Skeletal muscle tissue (tissue), 3 donors: ENCODE measurements at regions not wholly inside any gene's neighbourhood (a gene's known extent, or its start where the extent isn't known, plus 50 kb on each side); places are given as distances from the start of the nearest gene placed in this dataset.

Experiments
- H3K27ac ChIP-seq: one replicate; pipeline ENCODE4 v1.7.0; 2013; ENCODE audit warnings: mild to moderate bottlenecking, low read depth, low read length, inconsistent platforms
- H3K27me3 ChIP-seq, 3 donors: one replicate each; pipeline ENCODE4 v1.7.0; 2013; ENCODE audit warnings: low read length in 3 of 3; ENCODE audit not compliant: control insufficient read depth in 3 of 3, insufficient read depth in 3 of 3
- H3K36me3 ChIP-seq, 3 donors: one replicate each; pipeline ENCODE4 v1.7.0; 2013; ENCODE audit warnings: low read length in 3 of 3; ENCODE audit not compliant: control insufficient read depth in 3 of 3, insufficient read depth in 3 of 3
- H3K4me1 ChIP-seq, 3 donors: one replicate each; pipeline ENCODE4 v1.7.0; 2013; ENCODE audit warnings: low read length in 3 of 3, mild to moderate bottlenecking in 3 of 3; ENCODE audit not compliant: control insufficient read depth in 3 of 3, insufficient read depth in 3 of 3
- H3K4me3 ChIP-seq, 3 donors: one replicate each; pipeline ENCODE4 v1.7.0; 2013; ENCODE audit warnings: low read length in 3 of 3
- H3K9ac ChIP-seq, 3 donors: one replicate each; pipeline ENCODE4 v1.7.0; 2013; ENCODE audit warnings: low read length in 3 of 3, mild to moderate bottlenecking in 3 of 3, moderate library complexity in 2 of 3, low read depth in 1 of 3
- H3K9me3 ChIP-seq, 3 donors: one replicate each; pipeline ENCODE4 v1.7.0; 2013; ENCODE audit warnings: low read length in 3 of 3; ENCODE audit not compliant: control insufficient read depth in 3 of 3
- donor health status: Osteomylitis.

DNA sequence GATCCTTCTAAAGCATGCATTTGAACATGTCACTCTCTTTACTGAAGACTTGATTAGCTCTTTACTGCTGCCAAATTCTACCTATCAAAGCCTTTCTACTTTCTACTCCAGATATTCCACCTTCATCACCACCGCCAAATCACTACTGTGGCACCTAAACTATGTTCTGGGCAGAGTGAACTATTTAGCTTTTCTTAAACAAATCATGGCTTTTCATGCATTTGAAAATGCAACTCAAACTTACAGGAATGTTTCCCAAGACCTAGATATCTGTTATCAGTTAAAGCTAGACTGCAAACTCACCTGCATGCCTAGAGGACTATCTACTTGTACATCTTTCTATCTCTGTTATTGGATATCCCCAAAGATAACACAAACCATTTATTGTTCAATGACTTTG, 109.3 kb downstream of the MAFB start:
- Histone ChIP-seq H3K4me3 (no peak overlapping the region), H3K9ac (no peak overlapping the region), H3K36me3 (no peaks in the 10 kb centered on the region), H3K4me1 (peaks cover 5 to 7% (median 5%) of the 10 kb centered on the region in 3 donors), H3K27ac (no peak overlapping the region), H3K9me3 (no peaks in the 10 kb centered on the region), H3K27me3 (no peaks in the 10 kb centered on the region)

DNA sequence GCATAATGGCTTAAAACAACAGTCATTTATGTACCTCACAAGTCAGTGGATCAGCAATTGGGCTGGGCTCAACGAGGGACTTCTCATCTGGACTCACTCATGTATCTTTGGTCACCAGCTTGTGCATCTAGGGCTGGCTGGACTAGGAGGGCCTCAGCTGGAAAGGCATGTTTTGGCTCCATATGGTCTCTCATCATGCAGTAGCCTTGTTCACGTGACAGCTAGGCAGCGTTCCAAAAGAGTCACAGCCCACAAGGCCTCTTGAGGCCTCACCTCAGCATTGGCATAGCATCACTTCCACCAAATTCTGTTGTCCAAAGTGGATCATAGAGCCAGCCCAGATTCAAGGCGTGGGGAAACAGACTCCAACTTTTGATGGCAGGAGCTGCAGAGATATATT, 110.1 kb downstream of the MAFB start:
- H3K4me3 ChIP-seq = no peak overlapping the region
- H3K27me3 ChIP-seq = no peaks in the 10 kb centered on the region
- H3K36me3 ChIP-seq = no peaks in the 10 kb centered on the region
- peaks cover 0 to 1% (median 0%) of the 10 kb centered on the region in 3 donors for H3K4me1 ChIP-seq
- no peak overlapping the region for H3K9ac ChIP-seq
- no peak overlapping the region for H3K27ac ChIP-seq
- no peaks in the 10 kb centered on the region for H3K9me3 ChIP-seq

DNA sequence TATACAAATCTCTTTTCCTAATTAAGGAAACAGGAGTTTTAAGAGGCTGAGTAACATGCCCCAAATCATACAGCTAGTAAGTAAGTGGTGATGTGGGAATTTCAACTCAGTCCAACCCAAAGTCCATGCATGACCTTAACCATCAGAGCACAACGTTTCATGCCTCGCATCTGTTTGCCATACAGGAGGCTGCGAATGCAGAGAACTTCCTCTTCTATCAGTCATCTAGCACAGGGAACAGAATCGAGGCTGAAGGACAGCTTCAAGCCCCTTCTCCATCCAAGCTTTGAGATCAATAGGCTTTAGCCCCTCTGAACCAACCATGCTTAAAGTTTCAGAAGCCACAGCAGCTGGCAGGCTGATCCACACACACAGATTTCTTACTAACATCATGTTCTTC, 113.2 kb downstream of the MAFB start:
- no peaks in the 10 kb centered on the region for H3K9me3 ChIP-seq
- H3K36me3 ChIP-seq = no peaks in the 10 kb centered on the region
- no peak overlapping the region for H3K27ac ChIP-seq
- H3K4me3 ChIP-seq = no peak overlapping the region
- H3K27me3 ChIP-seq = no peaks in the 10 kb centered on the region
- H3K4me1 ChIP-seq = no peaks in the 10 kb centered on the region
- no peak overlapping the region for H3K9ac ChIP-seq

DNA sequence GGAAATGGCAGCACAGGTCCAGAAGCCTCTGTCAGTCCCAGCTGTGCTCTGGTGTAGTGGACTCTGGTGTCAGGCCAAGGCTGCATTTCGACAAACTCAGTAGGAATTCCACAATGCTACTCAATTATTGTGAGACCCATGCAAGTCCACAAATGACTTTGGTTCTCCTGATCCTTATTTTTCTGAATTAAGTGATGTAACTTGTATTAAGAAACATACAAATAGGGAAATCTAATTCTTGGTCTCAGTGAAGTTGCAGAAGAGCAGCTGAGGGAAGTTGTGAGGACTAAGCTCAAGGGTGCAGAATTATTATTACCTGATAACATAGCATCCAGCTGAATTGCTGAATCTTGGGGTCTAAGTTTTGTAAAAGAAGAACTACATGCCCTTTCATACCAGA, 116.8 kb downstream of the MAFB start:
- no peaks in the 10 kb centered on the region for H3K27me3 ChIP-seq
- H3K9ac ChIP-seq = no peak overlapping the region
- no peaks in the 10 kb centered on the region for H3K4me1 ChIP-seq
- H3K4me3 ChIP-seq = no peak overlapping the region
- H3K36me3 ChIP-seq = no peaks in the 10 kb centered on the region
- H3K27ac ChIP-seq = no peak overlapping the region
- H3K9me3 ChIP-seq = no peaks in the 10 kb centered on the region

DNA sequence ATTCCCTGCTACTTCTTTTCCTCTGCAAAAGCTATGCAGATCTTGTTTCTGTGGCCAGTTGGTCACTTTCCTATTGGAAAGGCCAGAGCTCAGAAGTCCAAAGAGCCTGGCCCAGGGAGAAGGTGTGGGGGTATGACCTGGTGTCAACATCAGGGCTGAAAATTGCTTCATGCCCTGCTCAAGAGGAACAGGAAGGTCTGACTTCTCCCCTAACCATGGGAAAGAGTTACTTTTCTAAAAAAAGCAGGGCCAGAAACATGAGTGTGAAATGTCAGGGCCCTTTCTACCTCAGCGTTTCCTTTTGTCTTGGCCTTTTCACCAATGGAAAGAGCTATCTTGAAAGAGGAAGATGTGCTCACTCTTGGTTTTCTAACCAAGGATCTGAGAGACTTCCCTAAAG, 117.4 kb downstream of the MAFB start:
- Histone ChIP-seq H3K9ac (no peak overlapping the region), H3K4me3 (no peak overlapping the region), H3K27me3 (no peaks in the 10 kb centered on the region), H3K9me3 (no peaks in the 10 kb centered on the region), H3K4me1 (no peaks in the 10 kb centered on the region), H3K27ac (no peak overlapping the region), H3K36me3 (no peaks in the 10 kb centered on the region)

DNA sequence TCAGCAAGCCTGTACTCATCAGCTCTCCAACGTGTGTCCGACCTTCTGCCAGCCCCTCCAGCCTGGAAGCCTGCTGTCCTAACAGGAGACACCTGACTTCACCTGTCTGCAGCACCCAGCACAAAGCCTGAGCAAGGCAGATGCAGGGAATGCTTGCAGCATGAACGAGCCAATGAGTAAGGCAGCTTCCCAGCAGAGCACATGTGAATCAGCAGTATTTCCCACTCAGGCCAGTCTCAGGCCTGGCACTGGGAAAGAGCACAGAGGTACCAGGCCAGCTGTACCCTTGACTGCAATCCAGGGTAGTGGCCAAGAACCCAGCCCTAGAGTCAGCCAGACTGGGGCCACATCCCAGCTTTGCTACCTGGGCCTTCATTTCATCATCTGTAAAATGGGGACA, 120.8 kb downstream of the MAFB start:
- no peak overlapping the region for H3K9ac ChIP-seq
- H3K9me3 ChIP-seq = no peaks in the 10 kb centered on the region
- no peaks in the 10 kb centered on the region for H3K27me3 ChIP-seq
- no peak overlapping the region for H3K4me3 ChIP-seq
- peaks cover 5 to 12% (median 9%) of the 10 kb centered on the region in 3 donors for H3K4me1 ChIP-seq
- H3K27ac ChIP-seq = no peak overlapping the region
- no peaks in the 10 kb centered on the region for H3K36me3 ChIP-seq

DNA sequence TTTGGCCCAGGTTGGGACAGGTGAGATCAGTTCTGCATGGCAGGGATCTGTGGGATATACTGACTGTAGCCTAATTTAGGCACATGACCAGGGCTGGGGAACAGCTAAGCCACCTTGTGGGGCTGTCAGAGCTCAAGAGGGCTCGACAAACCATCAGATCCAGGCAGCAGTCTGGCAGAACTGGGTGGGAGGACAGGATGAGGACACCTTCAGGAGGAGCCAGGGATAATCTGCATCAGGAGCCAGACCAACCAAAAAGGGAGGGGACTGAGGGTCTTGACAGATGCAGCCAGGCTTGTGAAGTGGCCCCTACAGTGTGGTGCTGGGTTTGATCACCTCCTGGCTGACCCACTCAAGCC, 123.4 kb downstream of the MAFB start:
- Histone ChIP-seq H3K4me1 (peaks cover 5 to 12% (median 9%) of the 10 kb centered on the region in 3 donors), H3K27ac (no peak overlapping the region), H3K36me3 (no peaks in the 10 kb centered on the region), H3K9ac (no peak overlapping the region), H3K4me3 (no peak overlapping the region), H3K27me3 (no peaks in the 10 kb centered on the region), H3K9me3 (no peaks in the 10 kb centered on the region)

DNA sequence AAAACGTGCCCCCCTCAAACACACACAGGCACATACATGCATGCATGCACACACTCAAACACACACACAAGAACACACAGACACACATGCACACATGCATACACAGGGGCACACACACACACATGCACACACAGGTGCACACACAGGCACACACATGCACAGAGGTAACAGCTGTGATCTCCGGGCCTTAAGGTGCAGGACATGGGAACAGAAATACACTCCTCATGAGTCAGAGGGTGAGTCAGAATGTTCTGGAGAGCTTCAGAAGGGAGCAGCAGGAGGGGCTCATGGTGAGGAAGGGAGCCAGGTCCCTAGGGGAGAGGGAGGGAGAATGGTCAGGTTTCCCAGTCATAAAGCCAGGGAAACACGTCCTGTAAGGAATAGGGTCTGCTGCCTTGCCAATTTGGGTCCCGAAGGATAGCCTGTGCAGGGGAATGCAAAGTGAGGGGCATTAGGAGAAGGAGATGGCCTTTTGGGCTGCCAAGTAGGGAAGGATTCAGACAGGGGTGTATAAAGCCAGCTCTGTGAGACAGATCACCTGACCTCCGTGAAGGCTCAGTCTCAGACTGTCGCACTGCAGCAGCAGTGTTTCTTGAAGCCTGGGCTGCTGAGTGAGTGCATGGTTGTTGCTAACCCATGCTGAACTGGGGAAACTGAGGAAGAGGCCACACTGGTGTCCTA, 123.9 kb downstream of the MAFB start:
- H3K9ac ChIP-seq = no peak overlapping the region
- no peak overlapping the region for H3K27ac ChIP-seq
- no peaks in the 10 kb centered on the region for H3K27me3 ChIP-seq
- H3K4me1 ChIP-seq = peaks cover 5 to 12% (median 9%) of the 10 kb centered on the region in 3 donors
- no peak overlapping the region for H3K4me3 ChIP-seq
- no peaks in the 10 kb centered on the region for H3K9me3 ChIP-seq
- no peaks in the 10 kb centered on the region for H3K36me3 ChIP-seq

DNA sequence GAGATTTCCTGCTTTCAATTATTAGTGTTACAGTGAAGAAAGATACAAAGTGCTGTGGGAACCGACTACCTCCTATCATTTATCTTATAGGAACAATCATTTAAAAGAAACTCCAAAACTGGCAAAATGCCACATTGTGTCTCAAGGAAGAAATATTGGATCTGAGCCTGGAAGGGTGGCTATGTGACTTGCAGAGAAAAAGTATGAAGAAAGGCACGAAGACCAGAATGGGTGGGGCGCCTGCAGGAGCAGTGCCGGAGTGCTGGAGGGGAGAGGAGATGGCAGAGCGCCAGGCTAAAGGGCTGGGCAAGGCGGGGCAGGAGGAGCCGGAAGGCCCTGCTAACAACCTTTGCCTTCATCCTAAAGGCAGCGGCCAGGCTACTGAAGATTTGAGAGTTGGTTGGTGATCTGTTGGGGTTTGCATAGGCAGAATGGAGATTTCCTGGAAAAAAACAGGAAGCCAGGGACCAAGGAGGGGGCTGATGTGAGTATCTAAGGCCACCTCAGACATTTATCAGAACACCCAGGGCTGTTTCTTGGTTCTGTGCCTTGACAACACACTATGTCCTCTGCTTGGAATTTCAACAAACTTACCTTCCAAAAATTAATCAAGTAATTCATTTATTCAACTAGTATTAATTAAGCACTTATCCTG, 125.6 kb downstream of the MAFB start:
- Histone ChIP-seq H3K9ac (no peak overlapping the region), H3K4me1 (peaks cover 5 to 12% (median 9%) of the 10 kb centered on the region in 3 donors), H3K27me3 (no peaks in the 10 kb centered on the region), H3K9me3 (no peaks in the 10 kb centered on the region), H3K4me3 (no peak overlapping the region), H3K27ac (no peak overlapping the region), H3K36me3 (no peaks in the 10 kb centered on the region)

DNA sequence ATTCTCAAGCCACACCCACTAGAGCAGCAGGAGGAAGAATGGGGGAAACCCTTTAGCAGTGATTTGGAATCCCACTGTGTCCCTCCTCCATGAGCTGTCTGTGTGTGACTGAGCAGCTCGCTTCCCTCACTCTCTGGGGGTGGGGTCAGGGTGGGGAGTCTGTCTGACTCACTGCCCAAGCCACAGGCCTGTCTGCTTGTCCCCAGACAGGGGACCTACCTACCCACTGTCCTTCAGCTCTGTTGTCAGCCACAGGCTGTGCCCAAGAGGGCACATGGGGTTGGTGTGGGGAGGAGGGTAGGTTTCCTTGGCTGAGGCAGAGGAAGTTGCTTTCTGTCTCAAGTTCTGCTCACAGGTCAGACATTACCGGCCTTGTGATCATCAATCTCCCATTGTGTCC, 127.0 kb downstream of the MAFB start:
- Histone ChIP-seq H3K36me3 (no peaks in the 10 kb centered on the region), H3K4me3 (no peak overlapping the region), H3K9me3 (no peaks in the 10 kb centered on the region), H3K27ac (no peak overlapping the region), H3K4me1 (peaks cover 5 to 12% (median 9%) of the 10 kb centered on the region in 3 donors), H3K27me3 (no peaks in the 10 kb centered on the region), H3K9ac (no peak overlapping the region)
